Neutrophil (primary cell): ENCODE measurements at regions not wholly inside any gene's neighbourhood (a gene's known extent, or its start where the extent isn't known, plus 50 kb on each side); places are given as distances from the start of the nearest gene placed in this dataset.

ENCODE experiments used
- H3K27ac ChIP-seq: fragments of 200-600 bp; sonication (generic); 2 replicates; pipeline ENCODE4 v1.5.1; 2016; ENCODE audit warnings: mild to moderate bottlenecking, moderate library complexity
- H3K27me3 ChIP-seq: fragments of 200-600 bp; sonication (generic); 2 replicates; pipeline ENCODE4 v1.6.0; 2016; ENCODE audit warnings: mild to moderate bottlenecking
- H3K36me3 ChIP-seq: fragments of 200-600 bp; sonication (generic); 2 replicates; pipeline ENCODE4 v1.5.1; 2017
- H3K4me1 ChIP-seq, 2 experiments: fragments of 200-600 bp in 1 of 2; sonication (generic) in 1 of 2; 1 replicate in 1 of 2; 2 replicates in 1 of 2; pipeline versions ENCODE4 v1.5.1 to v1.6.1; 2013 to 2016; ENCODE audit warnings: low read depth in 1 of 2, low read length in 1 of 2, mild to moderate bottlenecking in 1 of 2, moderate library complexity in 1 of 2; ENCODE audit not compliant: control insufficient read depth in 1 of 2, insufficient read depth in 1 of 2
- H3K4me3 ChIP-seq, 2 experiments: fragments of 200-600 bp in 1 of 2; sonication (generic) in 1 of 2; 1 replicate in 1 of 2; 2 replicates in 1 of 2; pipeline ENCODE4 v1.5.1; 2013 to 2016; ENCODE audit warnings: low read depth in 1 of 2, low read length in 1 of 2, mild to moderate bottlenecking in 1 of 2, moderate library complexity in 1 of 2
- H3K9me3 ChIP-seq: fragments of 200-600 bp; sonication (generic); 2 replicates; pipeline ENCODE4 v1.5.1; 2016
- TF ChIP-seq, protein P1 (sequence below): fragments of 200-600 bp; sonication (generic); IDR thresholded peaks from 2 replicates; pipeline ENCODE4 v1.5.1; 2016; ENCODE audit warnings: antibody characterized with exemption

DNA sequence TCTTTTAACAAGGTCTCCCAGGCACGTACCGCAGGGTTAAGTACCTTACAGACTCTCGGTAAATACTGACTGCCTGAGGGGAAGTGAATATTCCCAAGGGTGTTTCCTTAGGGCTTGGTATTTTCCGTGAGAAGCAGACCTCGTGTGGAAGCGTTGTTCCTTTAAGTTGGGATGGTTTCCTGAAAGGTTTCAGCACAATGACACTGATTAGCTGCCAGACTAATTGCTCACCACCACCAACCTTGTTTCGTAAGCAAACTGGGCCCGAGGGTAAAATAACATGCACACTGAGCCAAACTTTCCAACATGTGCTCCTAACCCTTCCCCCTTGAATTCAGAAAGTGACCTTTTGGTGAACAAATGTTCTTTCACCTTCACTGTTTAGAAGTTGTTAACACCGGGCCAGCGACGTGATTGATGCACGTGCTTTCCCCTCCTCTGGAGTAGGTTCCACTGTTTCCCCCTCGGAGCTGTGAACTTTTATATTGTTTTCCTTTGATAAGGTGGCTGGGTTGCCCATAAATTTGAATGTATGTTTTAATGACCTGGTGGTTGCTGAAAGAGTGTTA, 128.1 kb upstream of the RPS23 start:
- Histone ChIP-seq H3K36me3 (no peaks in the 10 kb centered on the region), H3K9me3 (no peaks in the 10 kb centered on the region), H3K27me3 (no peaks in the 10 kb centered on the region), H3K27ac (no peak overlapping the region), H3K4me1 (no peaks in the 10 kb centered on the region), H3K4me3 (no peak overlapping the region)
- TF ChIP-seq, protein P1, sequence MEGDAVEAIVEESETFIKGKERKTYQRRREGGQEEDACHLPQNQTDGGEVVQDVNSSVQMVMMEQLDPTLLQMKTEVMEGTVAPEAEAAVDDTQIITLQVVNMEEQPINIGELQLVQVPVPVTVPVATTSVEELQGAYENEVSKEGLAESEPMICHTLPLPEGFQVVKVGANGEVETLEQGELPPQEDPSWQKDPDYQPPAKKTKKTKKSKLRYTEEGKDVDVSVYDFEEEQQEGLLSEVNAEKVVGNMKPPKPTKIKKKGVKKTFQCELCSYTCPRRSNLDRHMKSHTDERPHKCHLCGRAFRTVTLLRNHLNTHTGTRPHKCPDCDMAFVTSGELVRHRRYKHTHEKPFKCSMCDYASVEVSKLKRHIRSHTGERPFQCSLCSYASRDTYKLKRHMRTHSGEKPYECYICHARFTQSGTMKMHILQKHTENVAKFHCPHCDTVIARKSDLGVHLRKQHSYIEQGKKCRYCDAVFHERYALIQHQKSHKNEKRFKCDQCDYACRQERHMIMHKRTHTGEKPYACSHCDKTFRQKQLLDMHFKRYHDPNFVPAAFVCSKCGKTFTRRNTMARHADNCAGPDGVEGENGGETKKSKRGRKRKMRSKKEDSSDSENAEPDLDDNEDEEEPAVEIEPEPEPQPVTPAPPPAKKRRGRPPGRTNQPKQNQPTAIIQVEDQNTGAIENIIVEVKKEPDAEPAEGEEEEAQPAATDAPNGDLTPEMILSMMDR = no peak

DNA sequence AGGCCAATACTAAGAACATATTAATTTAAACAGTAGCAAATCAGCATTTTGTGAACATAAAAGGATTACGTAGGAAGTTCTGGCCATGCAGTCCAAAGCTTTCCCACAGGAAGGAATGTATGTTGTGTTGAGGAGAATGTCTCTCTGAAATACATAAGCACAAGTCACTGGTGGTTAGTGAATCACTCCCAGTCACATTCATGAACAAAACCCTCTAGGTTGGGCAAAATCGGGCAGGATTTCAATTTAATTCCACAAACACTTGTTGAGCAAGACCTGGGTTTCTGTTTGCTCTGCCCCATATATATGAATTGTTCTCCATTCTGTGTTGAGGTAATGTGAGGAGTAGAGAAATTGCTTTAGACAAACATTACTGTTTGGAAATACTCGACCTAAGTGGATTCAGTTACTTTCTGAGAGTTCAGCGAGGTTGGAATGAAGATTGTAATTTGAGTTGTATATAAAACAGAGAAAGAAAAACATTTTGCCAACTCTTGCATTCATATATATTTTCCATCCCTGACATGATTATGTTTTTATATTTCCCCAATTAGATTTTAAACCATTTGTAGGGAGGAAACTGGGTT, 127.6 kb upstream of the RPS23 start:
- Histone ChIP-seq H3K9me3 (no peaks in the 10 kb centered on the region), H3K36me3 (no peaks in the 10 kb centered on the region), H3K27ac (no peak overlapping the region), H3K27me3 (no peaks in the 10 kb centered on the region), H3K4me1 (no peaks in the 10 kb centered on the region), H3K4me3 (no peak overlapping the region)
- TF ChIP-seq, protein P1 = no peak

DNA sequence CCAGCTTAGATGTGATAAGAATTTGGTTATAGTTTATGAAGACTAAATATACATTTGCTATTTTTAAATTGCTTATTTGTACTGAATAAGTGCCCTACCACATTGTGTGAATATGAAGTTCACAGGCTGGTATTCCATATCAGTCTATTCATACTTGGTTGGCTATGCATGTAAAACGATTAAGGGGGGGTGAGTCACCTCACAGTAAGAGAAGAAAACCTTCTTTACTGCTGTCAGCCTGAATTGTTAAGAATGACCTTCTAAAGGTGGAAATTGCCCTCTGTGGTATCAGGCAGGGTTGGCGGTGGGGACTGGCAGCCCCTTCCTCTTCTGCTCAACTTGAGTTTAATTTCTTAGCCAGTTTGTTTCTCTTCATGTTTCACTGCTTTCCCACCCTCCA, 127.0 kb upstream of the RPS23 start:
- H3K27ac ChIP-seq = no peak overlapping the region
- no peaks in the 10 kb centered on the region for H3K9me3 ChIP-seq
- TF ChIP-seq, protein P1 = no peak
- H3K27me3 ChIP-seq = no peaks in the 10 kb centered on the region
- no peaks in the 10 kb centered on the region for H3K4me1 ChIP-seq
- H3K36me3 ChIP-seq = no peaks in the 10 kb centered on the region
- no peak overlapping the region for H3K4me3 ChIP-seq

DNA sequence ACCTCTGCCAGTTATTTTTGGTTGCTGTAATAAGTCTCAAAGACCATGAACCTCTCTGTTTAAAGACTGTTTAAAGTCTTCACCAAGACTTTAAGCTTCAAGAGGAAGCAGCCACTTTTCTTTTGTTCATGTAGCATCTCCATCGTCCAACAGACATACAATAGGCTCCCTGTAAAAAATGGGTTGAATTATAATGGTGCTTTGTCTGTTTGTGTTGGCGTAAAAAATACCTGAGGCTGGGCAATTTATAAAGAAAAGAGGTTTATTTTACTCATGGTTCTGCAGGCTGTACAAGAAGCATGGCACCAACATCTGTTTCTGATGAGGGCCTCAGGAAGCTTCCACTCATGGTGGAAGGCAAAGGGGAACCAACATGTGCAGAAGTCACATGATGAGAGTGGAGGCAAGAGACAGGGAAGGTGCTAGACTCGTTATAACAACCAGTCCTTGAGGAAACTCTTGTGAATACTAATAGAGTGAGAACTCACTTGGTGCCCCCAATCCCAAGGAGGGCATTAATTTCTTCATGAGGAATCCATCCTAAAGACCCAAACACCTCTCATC, 126.3 kb upstream of the RPS23 start:
- Histone ChIP-seq H3K4me1 (no peaks in the 10 kb centered on the region), H3K27me3 (no peaks in the 10 kb centered on the region), H3K9me3 (no peaks in the 10 kb centered on the region), H3K36me3 (no peaks in the 10 kb centered on the region), H3K4me3 (no peak overlapping the region), H3K27ac (no peak overlapping the region)
- TF ChIP-seq, protein P1 = no peak

DNA sequence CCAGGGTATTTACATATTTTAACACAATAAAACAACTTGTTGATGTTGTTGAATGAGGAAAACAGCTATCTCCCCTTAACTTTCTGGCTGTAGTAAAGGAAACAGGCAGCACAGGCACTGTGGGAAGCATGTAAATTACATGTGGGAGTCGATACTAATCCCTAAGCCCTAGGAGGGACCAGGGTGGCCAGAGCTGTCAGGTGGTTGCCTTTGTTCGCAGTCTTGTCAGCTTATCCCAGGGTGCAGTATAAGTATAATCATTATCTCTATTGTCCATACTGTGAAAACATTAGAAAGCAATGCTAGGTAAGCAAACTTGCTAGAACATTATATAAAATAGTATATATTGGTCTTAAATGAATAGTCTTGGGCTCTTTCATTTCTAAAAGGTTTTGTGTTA, 125.6 kb upstream of the RPS23 start:
- no peak overlapping the region for H3K27ac ChIP-seq
- no peaks in the 10 kb centered on the region for H3K4me1 ChIP-seq
- H3K9me3 ChIP-seq = no peaks in the 10 kb centered on the region
- H3K4me3 ChIP-seq = no peak overlapping the region
- no peaks in the 10 kb centered on the region for H3K36me3 ChIP-seq
- TF ChIP-seq, protein P1 = no peak
- no peaks in the 10 kb centered on the region for H3K27me3 ChIP-seq
